ENCODE measurements at regions not wholly inside any gene's neighbourhood (a gene's known extent, or its start where the extent isn't known, plus 50 kb on each side); places are given as distances from the start of the nearest gene placed in this dataset.

GRCh38 chr18:34467058-34467457 is 242.3 kb upstream of the NOL4 start:
- POLR2A ChIA-PET: no interaction called here
- TF ChIP-seq CTCF (IDR thresholded peaks at IDR 0.05; ENCODE audit: control extremely low read depth, extremely low read depth, low read depth, missing control alignments): no peak
- no peak for DNase-seq (ENCODE audit: extremely low spot score)
- CTCF ChIA-PET: no interaction called here

GRCh38 chr18:34480162-34480700 is 229.9 kb upstream of the DTNA start:
- POLR2A ChIA-PET: no interaction called here
- CTCF ChIA-PET: no interaction called here
- TF ChIP-seq CTCF (IDR thresholded peaks at IDR 0.05; ENCODE audit: control extremely low read depth, extremely low read depth, low read depth, missing control alignments): no peak
- no peak for DNase-seq (ENCODE audit: extremely low spot score)

GRCh38 chr18:34482204-34482603 is 227.9 kb upstream of the DTNA start:
- DNase-seq (ENCODE audit: extremely low spot score): no peak
- no peak for TF ChIP-seq CTCF (IDR thresholded peaks at IDR 0.05; ENCODE audit: control extremely low read depth, extremely low read depth, low read depth, missing control alignments)
- CTCF ChIA-PET: no interaction called here
- POLR2A ChIA-PET: no interaction called here

GRCh38 chr18:34483198-34483597 is 226.9 kb upstream of the DTNA start:
- ChIA-PET POLR2A (no interaction called here), CTCF (interaction anchor here (1.9 kb wide), 1 partner anchor 360 kb away, joined by 4 read pairs; no protein-coding TSS in a partner anchor)
- no peak for TF ChIP-seq CTCF (IDR thresholded peaks at IDR 0.05; ENCODE audit: control extremely low read depth, extremely low read depth, low read depth, missing control alignments)
- DNase-seq (ENCODE audit: extremely low spot score): no peak

- no peak for TF ChIP-seq CTCF (IDR thresholded peaks at IDR 0.05; ENCODE audit: control extremely low read depth, extremely low read depth, low read depth, missing control alignments)
- POLR2A ChIA-PET: no interaction called here
These were observed 218.4 kb upstream of the DTNA start for GRCh38 chr18:34491719-34492118.

GRCh38 chr18:34492652-34493051 is 217.4 kb upstream of the DTNA start:
- DNase-seq (ENCODE audit: extremely low spot score): no peak
- CTCF ChIA-PET: no interaction called here
- POLR2A ChIA-PET: no interaction called here
- no peak for TF ChIP-seq CTCF (IDR thresholded peaks at IDR 0.05; ENCODE audit: control extremely low read depth, extremely low read depth, low read depth, missing control alignments)

More at GRCh38 chr18:34491719-34492118, 218.4 kb upstream of the DTNA start:
- CTCF ChIA-PET: no interaction called here
- DNase-seq (ENCODE audit: extremely low spot score): no peak

GRCh38 chr18:34493099-34493544 is 217.0 kb upstream of the DTNA start:
- peak; percentile 31 for DNase-seq (ENCODE audit: extremely low spot score)
- POLR2A ChIA-PET: no interaction called here
- CTCF ChIA-PET: no interaction called here
- no peak for TF ChIP-seq CTCF (IDR thresholded peaks at IDR 0.05; ENCODE audit: control extremely low read depth, extremely low read depth, low read depth, missing control alignments)

Data from GM10248 (cell line).